HG02840 (cell line): ENCODE measurements at regions not wholly inside any gene's neighbourhood (a gene's known extent, or its start where the extent isn't known, plus 50 kb on each side); places are given as distances from the start of the nearest gene placed in this dataset.
"Not testable (repeated sequence)": the region's sequence is repeated elsewhere in the genome, so short reads cannot be mapped to it uniquely, and the experiment has no call there.

Experiments used
- ATAC-seq: cut with Tn5 transposase; IDR thresholded peaks from one replicate; pipeline ENCODE4 v1.9.1; 2021; ENCODE audit warnings: mild to moderate bottlenecking, moderate library complexity, moderate number of reproducible peaks; ENCODE audit not compliant: unreplicated experiment, low FRiP score

DNA sequence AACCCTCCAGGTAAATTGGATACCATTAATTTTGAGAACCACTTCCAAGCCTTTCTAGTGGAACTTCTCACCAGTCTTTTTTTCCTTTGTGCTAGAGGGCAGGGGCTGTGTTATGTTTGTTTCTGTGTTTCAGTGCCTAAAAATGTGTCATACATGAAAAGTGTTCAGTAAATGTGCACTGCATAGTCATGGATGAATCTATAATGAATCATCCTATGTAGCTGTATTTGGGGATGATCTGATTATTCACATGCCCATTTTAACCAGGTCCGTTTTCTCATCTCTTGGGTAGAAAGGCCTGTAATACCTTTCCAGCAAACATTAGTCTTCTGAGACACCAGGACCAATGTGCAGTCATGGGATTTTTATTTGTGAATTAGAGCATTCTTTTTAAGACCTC, 583.0 kb upstream of the GOLIM4 start:
- no peak for ATAC-seq

GRCh38 chr3:168671091-168671490, 575.4 kb upstream of the GOLIM4 start:
- no peak for ATAC-seq

- not testable (repeated sequence) for ATAC-seq
Observed at GRCh38 chr3:168660879-168661657, 565.3 kb upstream of the GOLIM4 start.

- ATAC-seq, result no peak
Observed at GRCh38 chr3:168659015-168659414, 563.3 kb upstream of the GOLIM4 start.

GRCh38 chr3:168655611-168656010, 559.9 kb upstream of the GOLIM4 start:
- ATAC-seq, result no peak

- no peak for ATAC-seq
Observed at GRCh38 chr3:168654700-168655099, 559.0 kb upstream of the GOLIM4 start.

DNA sequence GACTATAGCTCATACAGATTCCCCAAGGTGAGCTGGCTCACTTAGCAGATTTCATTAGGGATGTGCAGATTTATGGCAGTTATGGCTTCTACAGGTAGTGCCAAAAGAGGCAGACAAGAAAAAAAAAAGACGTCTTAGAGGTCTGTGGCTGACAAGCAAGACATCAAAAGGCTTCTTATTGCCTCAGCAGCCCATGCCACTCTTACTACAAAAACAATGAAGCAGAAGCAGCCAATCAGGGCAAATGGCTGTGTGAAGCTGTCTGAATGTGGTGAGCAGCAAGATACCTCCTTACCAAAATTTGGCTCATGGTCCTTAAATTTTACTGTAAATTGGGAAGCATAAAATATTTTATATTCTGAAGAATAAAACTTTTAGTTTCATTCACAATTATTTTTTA, 557.5 kb upstream of the GOLIM4 start:
- ATAC-seq, result no peak

DNA sequence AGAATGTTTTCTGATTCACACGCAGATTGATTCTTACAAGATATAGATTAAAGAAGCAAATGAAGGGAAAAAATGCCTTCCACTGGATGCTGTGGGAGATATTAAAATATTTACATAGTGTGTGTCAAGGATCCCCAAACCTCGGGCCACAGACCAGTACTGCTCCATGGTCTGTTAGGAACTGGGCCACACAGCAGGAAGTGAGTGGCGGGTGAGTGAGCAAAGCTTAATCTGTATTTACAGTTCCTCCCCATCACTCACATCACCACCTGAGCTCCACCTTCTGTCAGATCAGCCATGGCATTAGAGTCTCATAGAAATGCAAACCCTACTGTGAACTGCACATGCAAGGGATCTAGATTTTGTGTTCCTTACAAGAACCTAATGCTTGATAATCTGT, 552.6 kb upstream of the GOLIM4 start:
- ATAC-seq, result no peak

DNA sequence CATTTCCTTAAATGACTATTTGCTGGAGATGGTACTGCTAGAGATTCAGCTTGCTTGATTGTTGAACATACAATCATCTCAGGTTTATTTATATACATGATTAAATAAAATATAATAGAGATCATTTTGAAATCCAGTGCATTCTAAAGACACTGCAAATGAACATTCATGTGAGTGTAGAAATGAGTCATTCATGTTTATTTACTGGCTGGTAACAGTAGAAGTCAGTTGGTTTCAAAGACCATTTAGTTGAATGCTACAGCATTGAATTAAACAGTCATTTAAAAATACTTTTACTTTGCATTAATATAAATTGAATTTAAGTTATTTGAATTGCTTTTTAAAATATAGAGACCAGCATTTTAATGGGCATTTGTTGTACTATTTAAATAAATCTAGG, 551.9 kb upstream of the GOLIM4 start:
- ATAC-seq, result no peak

- ATAC-seq, result no peak
Observed at GRCh38 chr3:168645180-168645579, 549.5 kb upstream of the GOLIM4 start.

GRCh38 chr3:168628549-168628948, 532.8 kb upstream of the GOLIM4 start:
- no peak for ATAC-seq

- ATAC-seq, result no peak
Observed at GRCh38 chr3:168625477-168625876, 529.8 kb upstream of the GOLIM4 start.

DNA sequence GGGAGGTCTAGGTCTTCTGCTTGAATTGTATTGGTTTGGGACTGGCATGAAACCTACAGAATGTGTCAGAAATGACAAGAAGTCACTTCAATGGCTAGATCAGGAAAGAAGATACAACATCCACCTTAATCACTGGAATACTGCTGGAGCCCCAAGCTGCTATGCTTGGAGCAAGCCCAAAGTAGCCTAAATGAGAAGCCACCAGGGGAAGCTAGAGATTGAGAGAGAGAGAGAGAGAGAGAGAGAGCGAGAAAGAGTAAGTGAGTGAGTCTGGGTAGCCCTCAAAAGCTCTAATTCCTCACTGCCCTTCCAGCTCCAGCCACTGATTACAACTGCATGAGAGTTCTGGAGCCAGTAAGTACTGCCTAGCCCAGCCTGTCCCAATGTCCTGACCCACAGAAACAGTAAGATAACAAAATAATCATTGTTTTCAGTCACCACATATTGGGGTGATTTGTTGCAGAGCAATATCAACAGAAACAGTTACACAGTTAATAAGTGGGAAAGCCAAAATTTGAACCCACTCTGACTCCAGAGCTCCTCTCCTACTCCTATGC, 529.2 kb upstream of the GOLIM4 start:
- ATAC-seq, result no peak

GRCh38 chr3:168624195-168624594, 528.5 kb upstream of the GOLIM4 start:
- no peak for ATAC-seq

DNA sequence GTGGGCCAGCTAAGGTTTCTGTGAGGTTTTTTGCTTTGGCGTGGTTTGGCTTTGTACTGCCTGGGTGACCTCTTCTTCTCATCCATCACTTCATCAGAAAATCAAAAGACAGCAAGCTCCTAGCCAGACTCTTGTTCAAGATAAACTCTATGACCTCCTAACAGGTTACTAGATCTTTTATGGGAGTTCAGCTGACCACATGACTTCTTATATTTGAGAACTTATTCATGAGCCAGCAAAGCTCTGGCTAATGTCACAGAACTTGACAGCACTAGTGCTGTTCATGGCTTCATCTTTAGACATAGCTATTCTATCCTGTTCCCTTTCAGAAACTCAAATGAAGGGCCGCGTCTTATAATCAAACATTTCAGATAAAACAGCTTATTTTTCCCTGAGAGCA, 527.1 kb upstream of the GOLIM4 start:
- ATAC-seq, result no peak

- peak; percentile 55 for ATAC-seq
Observed at GRCh38 chr3:168620854-168621253, 525.1 kb upstream of the GOLIM4 start.

DNA sequence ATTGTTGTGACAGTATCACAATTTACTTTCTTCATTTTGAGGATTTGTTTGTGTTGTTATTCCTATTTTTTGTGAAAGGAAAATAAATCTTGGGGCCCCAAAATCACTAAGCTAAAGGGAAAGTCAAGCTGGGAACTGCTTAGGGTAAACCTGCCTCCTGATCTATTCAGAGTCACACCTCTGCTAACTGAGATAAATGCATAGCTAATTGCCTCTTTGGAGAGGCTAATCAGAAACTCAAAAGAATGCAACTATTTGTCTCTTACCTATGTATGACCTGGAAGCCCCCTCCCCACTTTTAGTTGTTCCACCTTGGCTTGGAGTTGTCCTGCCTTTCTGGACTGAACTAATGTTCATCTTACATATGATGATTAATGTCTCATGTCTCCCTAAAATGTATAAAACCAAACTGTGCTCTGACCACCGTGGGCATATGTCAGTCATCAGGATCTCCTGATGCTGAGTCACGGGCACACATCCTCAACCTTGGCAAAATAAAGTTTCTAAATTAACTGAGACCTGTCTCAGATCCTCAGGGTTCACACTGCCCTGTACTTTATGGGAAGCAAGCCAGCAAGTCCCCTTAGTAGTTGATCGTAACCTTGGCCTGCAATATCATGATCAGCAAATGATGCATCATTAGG, 523.2 kb upstream of the GOLIM4 start:
- no peak for ATAC-seq

DNA sequence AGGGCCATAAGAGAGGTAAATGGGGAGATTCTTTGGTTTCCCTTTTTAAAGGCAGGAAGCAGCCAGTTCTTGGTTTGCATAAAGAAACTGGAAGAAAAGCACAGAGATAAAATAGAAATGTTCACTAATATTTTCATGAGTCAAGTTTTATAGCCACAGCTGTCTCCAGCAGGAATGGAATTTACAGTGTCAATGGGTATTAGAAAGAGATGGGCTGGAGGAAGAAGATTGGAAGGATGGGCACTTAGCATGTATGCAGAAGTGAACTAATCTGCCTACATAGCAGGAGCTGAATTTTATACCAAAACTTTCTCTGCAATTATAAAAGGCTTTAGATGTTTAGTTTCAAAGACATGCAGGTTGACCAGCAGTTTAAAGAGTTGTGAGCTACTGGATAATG, 521.9 kb upstream of the GOLIM4 start:
- ATAC-seq, result no peak

DNA sequence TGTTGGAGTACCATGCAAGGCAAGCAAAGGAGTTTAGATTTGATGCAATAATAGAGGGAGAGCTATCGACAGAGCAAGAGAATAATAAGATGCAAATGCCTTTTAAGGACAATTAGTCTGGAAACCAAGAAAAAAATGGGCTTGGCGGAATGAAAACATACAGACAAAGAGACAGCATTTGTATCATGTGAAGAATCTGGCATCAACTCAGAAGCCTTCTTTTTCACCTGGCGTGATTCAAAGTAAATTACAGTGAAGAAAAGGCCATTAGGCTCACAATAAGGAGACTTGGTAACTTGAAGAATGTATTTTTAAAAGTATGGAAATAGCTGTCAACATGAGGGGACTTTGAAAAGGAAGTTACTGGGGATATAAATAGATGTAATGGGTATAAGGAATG, 521.2 kb upstream of the GOLIM4 start:
- ATAC-seq, result no peak

DNA sequence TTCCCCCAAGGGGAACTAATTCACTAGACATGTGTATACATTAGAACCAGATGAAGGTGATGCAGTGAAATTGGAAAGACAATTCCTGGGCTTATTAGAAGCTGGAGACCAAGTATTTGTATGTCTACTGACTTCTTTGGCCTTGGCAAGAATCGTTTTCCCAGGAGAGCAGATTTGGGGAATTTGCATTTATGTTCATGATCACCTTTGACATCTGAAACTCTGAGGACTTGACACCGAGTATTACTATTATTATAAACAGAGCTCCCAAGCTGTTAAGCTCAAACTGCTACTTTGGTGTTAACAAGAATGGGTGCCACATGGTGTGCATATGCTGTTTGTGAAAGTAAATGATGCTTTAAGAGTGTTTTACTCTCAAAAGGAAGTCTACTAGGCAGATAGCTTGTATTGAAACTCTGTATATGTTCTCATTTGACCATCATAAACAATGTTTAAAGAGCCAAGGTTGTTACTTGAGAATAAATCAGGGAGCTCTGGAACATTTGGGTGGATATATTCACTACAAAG, 519.8 kb upstream of the GOLIM4 start:
- no peak for ATAC-seq

DNA sequence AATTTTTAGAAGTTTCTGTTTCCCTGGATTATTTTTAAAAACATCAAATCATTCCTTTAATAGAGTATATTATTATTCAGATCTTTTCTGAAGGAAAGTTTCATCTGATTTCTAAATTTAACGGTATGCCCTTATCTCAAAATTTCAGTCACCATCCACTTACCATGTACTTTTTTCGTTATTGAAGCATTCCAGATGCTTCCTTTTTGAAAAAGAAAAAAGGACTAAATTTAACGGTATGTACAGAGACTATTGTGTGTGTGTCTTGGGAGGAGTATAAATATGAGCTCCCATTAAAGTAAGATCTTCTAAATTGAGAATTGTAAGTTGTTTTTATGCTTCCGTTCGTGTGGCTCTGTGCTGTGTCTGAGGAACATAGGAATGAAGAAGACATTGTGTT, 517.4 kb upstream of the GOLIM4 start:
- ATAC-seq, result no peak

DNA sequence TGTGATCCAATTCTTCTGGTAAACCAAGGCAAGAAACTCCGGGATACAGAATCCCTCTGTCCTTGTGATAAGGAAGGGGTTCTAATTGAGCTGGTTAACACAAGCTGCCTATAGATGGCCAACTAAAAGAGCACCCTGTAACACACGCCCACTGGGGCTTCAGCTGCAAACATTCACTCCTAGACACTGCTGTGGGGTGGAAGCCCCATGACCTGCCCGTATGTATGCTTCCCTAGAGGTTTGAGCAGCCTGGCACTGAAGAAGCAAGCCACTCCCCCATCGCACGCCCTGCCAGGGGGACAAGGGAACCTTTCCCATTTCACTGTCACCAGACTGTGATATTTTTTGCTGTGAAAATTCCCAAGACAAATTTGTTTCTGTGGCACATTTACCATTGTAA, 516.9 kb upstream of the GOLIM4 start:
- ATAC-seq, result no peak
